Ovary (tissue), 7 donors: ENCODE measurements at regions not wholly inside any gene's neighbourhood (a gene's known extent, or its start where the extent isn't known, plus 50 kb on each side); places are given as distances from the start of the nearest gene placed in this dataset.

ENCODE experiments used
- DNase-seq, 5 donors: peaks; one replicate each; pipeline ENCODE4 v3.0.0-alpha.2; 2019 to 2020
- H3K27ac ChIP-seq, 2 donors: fragments of 200-600 bp; one replicate each; pipeline versions ENCODE4 v1.5.1 to v1.8.0; 2019 to 2022
- H3K27me3 ChIP-seq: fragments of 200-600 bp; one replicate; pipeline ENCODE4 v1.8.0; 2022
- H3K36me3 ChIP-seq: fragments of 200-600 bp; sonication (generic); one replicate; pipeline ENCODE4 v1.5.1; 2019
- H3K4me1 ChIP-seq: one replicate; pipeline ENCODE4 v1.8.1; 2013; ENCODE audit warnings: mild to moderate bottlenecking, moderate library complexity; ENCODE audit not compliant: insufficient read depth
- H3K4me3 ChIP-seq: fragments of 200-600 bp; sonication (generic); one replicate; pipeline ENCODE4 v1.5.1; 2017
- H3K9me3 ChIP-seq, 2 donors: fragments of 200-600 bp in 1 of 2; sonication (generic) in 1 of 2; one replicate each; pipeline versions ENCODE4 v1.5.1 to v1.8.1; 2013 to 2019; ENCODE audit warnings: mild to moderate bottlenecking in 1 of 2, moderate library complexity in 1 of 2
- EP300 ChIP-seq: sonication (generic); formaldehyde crosslinking; IDR thresholded peaks from one replicate; pipeline ENCODE4 v1.6.1; 2017; ENCODE audit warnings: antibody characterized with exemption
- POLR2A ChIP-seq: fragments of 450-650 bp; IDR thresholded peaks from one replicate; pipeline ENCODE4 v1.6.1; 2017; ENCODE audit warnings: antibody characterized with exemption, mild to moderate bottlenecking, moderate library complexity
- WGBS, 3 donors: extraction: QIAGEN DNeasy Blood & Tissue Kit in 1 of 3; methylation state at CpG; one replicate each; pipeline versions ENCODE4 v1.1.5 to v1.1.7; 2013 to 2017; 5-methylcytosine and 5-hydroxymethylcytosine counted together
- intact Hi-C, 4 donors: fragments of 100-400 bp; cut with DNase I; formaldehyde crosslinking; loops; one replicate each; pipeline versions ENCODE4 v1.11.0 to v1.15.1; 2022 to 2023
- TF ChIP-seq, protein P1 (sequence below), 3 donors: fragments of 450-650 bp in 2 of 3; fragments of 200-600 bp in 1 of 3; IDR thresholded peaks; one replicate each; pipeline versions ENCODE4 v1.5.1 to v1.8.0; 2016 to 2022; ENCODE audit warnings: antibody characterized with exemption in 3 of 3, mild to moderate bottlenecking in 1 of 3
- donor health status: DM: no; HTN: no; CAD: no; lungs with moderate emphysema.
- donor health status: DM: no; HTN: no; CAD: no.
- donor health status: Bipolar disorder and iron deficiency.
- donor health status: DM: no; HTN: no; CAD: no.
- donor health status: DM: yes; HTN: yes; CAD: no.

DNA sequence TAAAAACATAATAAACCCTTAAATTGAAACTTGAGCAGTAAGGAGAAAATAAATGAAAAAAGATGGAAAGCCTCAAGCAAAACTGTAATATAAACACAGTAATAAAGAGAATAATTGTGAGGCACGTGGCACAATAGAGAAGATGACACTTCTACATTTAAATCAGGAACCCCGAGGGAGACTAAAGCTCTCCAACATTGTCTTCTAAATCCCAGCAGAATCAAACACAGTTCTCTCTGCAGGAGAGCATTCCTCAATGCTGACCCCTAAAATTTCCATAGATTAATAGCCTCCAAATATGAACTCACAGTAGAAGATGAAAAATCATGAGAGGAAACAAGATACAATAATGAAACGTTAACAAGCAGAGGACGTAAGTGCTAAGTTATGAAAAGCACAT, 721.2 kb upstream of the COX7C start:
- H3K9me3 ChIP-seq: no peaks in the 10 kb centered on the region
- intact Hi-C loops: no loop called here
- H3K27ac ChIP-seq: no peak overlapping the region
- TF ChIP-seq EP300: no peak
- TF ChIP-seq POLR2A: no peak
- TF ChIP-seq, protein P1, sequence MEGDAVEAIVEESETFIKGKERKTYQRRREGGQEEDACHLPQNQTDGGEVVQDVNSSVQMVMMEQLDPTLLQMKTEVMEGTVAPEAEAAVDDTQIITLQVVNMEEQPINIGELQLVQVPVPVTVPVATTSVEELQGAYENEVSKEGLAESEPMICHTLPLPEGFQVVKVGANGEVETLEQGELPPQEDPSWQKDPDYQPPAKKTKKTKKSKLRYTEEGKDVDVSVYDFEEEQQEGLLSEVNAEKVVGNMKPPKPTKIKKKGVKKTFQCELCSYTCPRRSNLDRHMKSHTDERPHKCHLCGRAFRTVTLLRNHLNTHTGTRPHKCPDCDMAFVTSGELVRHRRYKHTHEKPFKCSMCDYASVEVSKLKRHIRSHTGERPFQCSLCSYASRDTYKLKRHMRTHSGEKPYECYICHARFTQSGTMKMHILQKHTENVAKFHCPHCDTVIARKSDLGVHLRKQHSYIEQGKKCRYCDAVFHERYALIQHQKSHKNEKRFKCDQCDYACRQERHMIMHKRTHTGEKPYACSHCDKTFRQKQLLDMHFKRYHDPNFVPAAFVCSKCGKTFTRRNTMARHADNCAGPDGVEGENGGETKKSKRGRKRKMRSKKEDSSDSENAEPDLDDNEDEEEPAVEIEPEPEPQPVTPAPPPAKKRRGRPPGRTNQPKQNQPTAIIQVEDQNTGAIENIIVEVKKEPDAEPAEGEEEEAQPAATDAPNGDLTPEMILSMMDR (IDR thresholded peaks at IDR 0.05): no peak
- H3K4me3 ChIP-seq: no peak overlapping the region
- no peak for DNase-seq
- no peaks in the 10 kb centered on the region for H3K4me1 ChIP-seq
- WGBS, 3 donors: 40 to 56% (median 53%) methylated on average over 4 of the region's 4 CpGs
- no peaks in the 10 kb centered on the region for H3K36me3 ChIP-seq
- no peaks in the 10 kb centered on the region for H3K27me3 ChIP-seq

DNA sequence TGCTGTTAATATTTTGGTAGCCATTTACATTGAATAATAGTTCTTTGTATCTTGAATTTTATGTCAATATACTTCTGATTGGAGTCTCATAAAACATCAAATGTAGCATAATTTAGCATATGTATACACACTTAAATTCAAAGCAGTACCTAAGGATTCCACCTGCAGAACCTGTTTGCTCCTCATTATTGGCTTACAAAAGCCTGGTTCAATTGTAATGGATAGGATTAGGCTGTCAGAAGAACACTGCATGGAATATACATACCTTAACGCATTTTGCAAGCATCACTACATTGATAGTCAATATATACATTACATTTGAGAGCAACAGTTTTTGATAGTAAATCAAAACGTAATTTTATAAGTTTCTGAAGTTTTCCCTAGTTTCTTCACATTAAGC, 711.3 kb upstream of the COX7C start:
- 44 to 61% (median 59%) methylated on average over 2 of the region's 2 CpGs for WGBS, 3 donors
- intact Hi-C loops: no loop called here
- H3K27ac ChIP-seq: no peak overlapping the region

DNA sequence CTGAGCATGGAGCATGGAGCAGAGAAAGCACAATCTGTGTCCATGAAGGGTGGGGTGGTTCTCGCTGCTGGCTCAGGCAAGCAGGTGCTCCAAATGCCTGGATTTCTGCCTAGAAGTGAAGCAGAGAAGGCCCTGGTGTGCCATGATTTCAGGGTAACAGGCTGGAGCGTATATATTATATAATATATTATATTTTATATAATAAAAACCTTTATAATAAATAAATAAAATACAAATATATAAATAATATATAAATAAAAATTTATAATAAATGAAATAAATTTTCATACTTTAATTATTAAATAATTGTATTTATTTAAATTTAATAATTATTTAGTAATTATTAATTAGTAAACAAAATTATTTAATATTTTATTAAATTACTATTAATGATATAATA, 707.4 kb upstream of the COX7C start:
- Histone ChIP-seq H3K4me1 (no peaks in the 10 kb centered on the region), H3K36me3 (no peaks in the 10 kb centered on the region), H3K27me3 (no peaks in the 10 kb centered on the region), H3K27ac (no peak overlapping the region), H3K4me3 (no peak overlapping the region), H3K9me3 (no peaks in the 10 kb centered on the region)
- no peak for TF ChIP-seq EP300
- TF ChIP-seq, protein P1 (IDR thresholded peaks at IDR 0.05): no peak
- TF ChIP-seq POLR2A: no peak
- intact Hi-C loops: no loop called here
- no peak for DNase-seq
- 92 to 99% (median 98%) methylated on average over 2 of the region's 2 CpGs for WGBS, 3 donors

More for the DNA sequence above, 711.3 kb upstream of the COX7C start:
- TF ChIP-seq POLR2A (no peak), EP300 (no peak)
- TF ChIP-seq, protein P1 (IDR thresholded peaks at IDR 0.05): no peak
- Histone ChIP-seq H3K9me3 (no peaks in the 10 kb centered on the region), H3K4me1 (no peaks in the 10 kb centered on the region), H3K4me3 (no peak overlapping the region), H3K27me3 (no peaks in the 10 kb centered on the region), H3K36me3 (no peaks in the 10 kb centered on the region)
- DNase-seq: no peak

GRCh38 chr5:85920984-85921383, 696.8 kb upstream of the COX7C start:
- TF ChIP-seq EP300 (no peak), POLR2A (no peak)
- TF ChIP-seq, protein P1 (IDR thresholded peaks at IDR 0.05): no peak
- no peaks in the 10 kb centered on the region for H3K9me3 ChIP-seq
- H3K27me3 ChIP-seq: no peaks in the 10 kb centered on the region
- H3K4me1 ChIP-seq: no peaks in the 10 kb centered on the region
- no peak overlapping the region for H3K4me3 ChIP-seq
- no peak for DNase-seq
- 91 to 99% (median 94%) methylated on average over 4 of the region's 4 CpGs for WGBS, 3 donors
- no peak overlapping the region for H3K27ac ChIP-seq
- intact Hi-C loops: no loop called here
- no peaks in the 10 kb centered on the region for H3K36me3 ChIP-seq

GRCh38 chr5:85921590-85921989, 696.2 kb upstream of the COX7C start:
- H3K4me3 ChIP-seq: no peak overlapping the region
- H3K9me3 ChIP-seq: no peaks in the 10 kb centered on the region
- WGBS, 3 donors: 15 to 58% (median 42%) methylated on average over 2 of the region's 2 CpGs
- no peaks in the 10 kb centered on the region for H3K4me1 ChIP-seq
- no peak for DNase-seq
- no peaks in the 10 kb centered on the region for H3K27me3 ChIP-seq
- intact Hi-C loops: no loop called here
- H3K27ac ChIP-seq: no peak overlapping the region
- TF ChIP-seq EP300: no peak
- TF ChIP-seq POLR2A: no peak
- TF ChIP-seq, protein P1 (IDR thresholded peaks at IDR 0.05): no peak
- H3K36me3 ChIP-seq: no peaks in the 10 kb centered on the region
